ENCODE measurements at regions not wholly inside any gene's neighbourhood (a gene's known extent, or its start where the extent isn't known, plus 50 kb on each side); places are given as distances from the start of the nearest gene placed in this dataset.
"Not testable (repeated sequence)": the region's sequence is repeated elsewhere in the genome, so short reads cannot be mapped to it uniquely, and the experiment has no call there.

- no peaks in the 10 kb centered on the region for H3K4me1 ChIP-seq
- no peak overlapping the region for H3K27ac ChIP-seq
- H3K9me3 ChIP-seq = no peaks in the 10 kb centered on the region
- no peak overlapping the region for H3K4me3 ChIP-seq
- DNase-seq = no peak
- no peak for TF ChIP-seq CTCF (IDR thresholded peaks at IDR 0.05)
- peaks cover 0 to 10% of the 10 kb centered on the region in 2 donors for H3K27me3 ChIP-seq
- intact Hi-C loops (cut with DNase I; ENCODE audit: low total_unique reads) = no loop called here
- H3K36me3 ChIP-seq = no peaks in the 10 kb centered on the region
Measured at GRCh38 chr20:5467086-5467485, 143.7 kb downstream of the GPCPD1 start.

DNA sequence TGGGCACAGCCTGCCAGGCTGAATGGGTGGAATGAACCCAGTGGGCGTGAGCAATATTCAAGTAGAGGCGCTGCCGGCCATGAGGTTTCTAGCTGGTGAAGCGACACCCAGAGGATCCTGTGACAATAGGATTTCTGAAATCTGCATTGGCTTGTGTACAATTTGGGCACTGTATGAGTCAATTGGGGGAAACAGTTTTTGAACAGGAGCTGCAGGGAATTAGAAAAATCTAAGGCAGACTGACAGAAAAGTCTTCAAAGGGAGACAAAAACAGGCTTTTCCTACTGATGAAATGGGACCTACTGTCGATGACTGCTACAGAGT, 145.2 kb downstream of the GPCPD1 start:
- no peaks in the 10 kb centered on the region for H3K4me1 ChIP-seq
- DNase-seq = no peak
- H3K4me3 ChIP-seq = no peak overlapping the region
- peaks cover 0 to 10% of the 10 kb centered on the region in 2 donors for H3K27me3 ChIP-seq
- intact Hi-C loops (cut with DNase I; ENCODE audit: low total_unique reads) = no loop called here
- H3K36me3 ChIP-seq = no peaks in the 10 kb centered on the region
- TF ChIP-seq CTCF (IDR thresholded peaks at IDR 0.05) = no peak
- H3K9me3 ChIP-seq = peaks cover 0 to 3% (median 0%) of the 10 kb centered on the region in 3 donors
- H3K27ac ChIP-seq = no peak overlapping the region

- peaks cover 0 to 10% of the 10 kb centered on the region in 2 donors for H3K27me3 ChIP-seq
- H3K9me3 ChIP-seq = peaks cover 0 to 5% (median 0%) of the 10 kb centered on the region in 3 donors
- no peak for TF ChIP-seq CTCF (IDR thresholded peaks at IDR 0.05)
- no peak overlapping the region for H3K4me3 ChIP-seq
- no peak for DNase-seq
- H3K36me3 ChIP-seq = no peaks in the 10 kb centered on the region
- no peak overlapping the region for H3K27ac ChIP-seq
- no peaks in the 10 kb centered on the region for H3K4me1 ChIP-seq
- intact Hi-C loops (cut with DNase I; ENCODE audit: low total_unique reads) = no loop called here
Measured at GRCh38 chr20:5464901-5465603, 145.8 kb downstream of the GPCPD1 start.

GRCh38 chr20:5463007-5463686, 146.4 kb upstream of the PROKR2 start:
- Histone ChIP-seq H3K4me1 (no peaks in the 10 kb centered on the region), H3K4me3 (no peak overlapping the region), H3K36me3 (no peaks in the 10 kb centered on the region), H3K27me3 (peaks cover 0 to 10% of the 10 kb centered on the region in 2 donors), H3K27ac (no peak overlapping the region), H3K9me3 (peaks cover 0 to 5% (median 0%) of the 10 kb centered on the region in 3 donors)
- TF ChIP-seq CTCF (IDR thresholded peaks at IDR 0.05) = no peak
- intact Hi-C loops (cut with DNase I; ENCODE audit: low total_unique reads) = no loop called here
- no peak for DNase-seq

DNA sequence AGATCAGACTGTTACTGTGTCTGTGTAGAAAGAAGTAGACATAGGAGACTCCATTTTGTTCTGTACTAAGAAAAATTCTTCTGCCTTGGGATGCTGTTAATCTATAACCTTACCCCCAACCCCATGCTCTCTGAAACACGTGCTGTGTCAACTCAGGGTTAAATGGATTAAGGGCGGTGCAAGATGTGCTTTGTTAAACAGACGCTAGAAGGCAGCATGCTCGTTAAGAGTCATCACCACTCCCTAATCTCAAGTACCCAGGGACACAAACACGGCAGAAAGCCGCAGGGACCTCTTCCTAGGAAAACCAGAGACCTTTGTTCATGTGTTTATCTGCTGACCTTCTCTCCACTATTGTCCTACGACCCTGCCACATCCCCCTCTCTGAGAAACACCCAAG, 137.0 kb upstream of the PROKR2 start:
- H3K4me1 ChIP-seq; H3K36me3 ChIP-seq; intact Hi-C loops (cut with DNase I; ENCODE audit: low total_unique reads); H3K27ac ChIP-seq; DNase-seq; H3K27me3 ChIP-seq; H3K9me3 ChIP-seq; H3K4me3 ChIP-seq: not testable (repeated sequence)

- H3K27ac ChIP-seq; H3K9me3 ChIP-seq; H3K27me3 ChIP-seq; DNase-seq; H3K4me3 ChIP-seq; intact Hi-C loops (cut with DNase I; ENCODE audit: low total_unique reads); H3K36me3 ChIP-seq; H3K4me1 ChIP-seq: not testable (repeated sequence)
Measured at GRCh38 chr20:5453316-5453715, 136.6 kb upstream of the PROKR2 start.

GRCh38 chr20:5452691-5453090, 135.9 kb upstream of the PROKR2 start:
- H3K4me1 ChIP-seq; H3K9me3 ChIP-seq; intact Hi-C loops (cut with DNase I; ENCODE audit: low total_unique reads); H3K27ac ChIP-seq; H3K4me3 ChIP-seq; DNase-seq; H3K27me3 ChIP-seq; H3K36me3 ChIP-seq: not testable (repeated sequence)

- H3K36me3 ChIP-seq; H3K27ac ChIP-seq; H3K27me3 ChIP-seq; H3K9me3 ChIP-seq; H3K4me3 ChIP-seq; DNase-seq; intact Hi-C loops (cut with DNase I; ENCODE audit: low total_unique reads); H3K4me1 ChIP-seq: not testable (repeated sequence)
Measured at GRCh38 chr20:5452286-5452685, 135.5 kb upstream of the PROKR2 start.

Data from tibial artery (tissue), 4 donors.